GM20000 (cell line): ENCODE measurements at regions not wholly inside any gene's neighbourhood (a gene's known extent, or its start where the extent isn't known, plus 50 kb on each side); places are given as distances from the start of the nearest gene placed in this dataset.
"Not testable (repeated sequence)": the region's sequence is repeated elsewhere in the genome, so short reads cannot be mapped to it uniquely, and the experiment has no call there.

Experiments
- DNase-seq: peaks from one replicate; pipeline ENCODE4 v3.0.0; 2012; ENCODE audit warnings: low spot score
- CTCF ChIP-seq: IDR thresholded peaks from 2 replicates; pipeline ENCODE4 v1.5.1; 2012; ENCODE audit warnings: mild to moderate bottlenecking, control low read depth; ENCODE audit errors: extremely low read depth, missing control alignments

DNA sequence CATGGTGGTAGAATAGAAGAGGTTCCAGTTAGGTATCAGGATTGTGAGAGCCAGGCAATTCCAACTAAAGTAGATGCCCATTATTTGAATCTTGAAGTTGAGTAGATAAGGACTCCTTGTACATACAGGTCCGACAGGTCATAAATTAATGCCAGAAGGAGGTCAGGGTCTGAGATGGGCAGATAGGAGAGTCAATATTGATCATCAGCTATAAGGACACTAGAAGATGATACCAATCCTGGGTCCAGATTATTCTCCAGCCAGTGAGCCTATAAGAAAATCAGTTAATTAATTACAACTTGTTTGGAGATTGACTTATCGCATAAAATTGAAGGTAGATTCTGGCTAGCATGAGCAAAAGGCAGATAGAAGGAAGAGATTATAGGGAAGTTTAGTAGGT is 378.4 kb upstream of the NAALADL2 start:
- no peak for DNase-seq
- no peak for TF ChIP-seq CTCF

- DNase-seq = no peak
- no peak for TF ChIP-seq CTCF
Observed at GRCh38 chr3:174482541-174482940, 376.6 kb upstream of the NAALADL2 start.

- TF ChIP-seq CTCF = no peak
- DNase-seq = no peak
Observed at GRCh38 chr3:174483254-174483653, 375.9 kb upstream of the NAALADL2 start.

GRCh38 chr3:174483856-174484255 is 375.3 kb upstream of the NAALADL2 start:
- not testable (repeated sequence) for DNase-seq

DNA sequence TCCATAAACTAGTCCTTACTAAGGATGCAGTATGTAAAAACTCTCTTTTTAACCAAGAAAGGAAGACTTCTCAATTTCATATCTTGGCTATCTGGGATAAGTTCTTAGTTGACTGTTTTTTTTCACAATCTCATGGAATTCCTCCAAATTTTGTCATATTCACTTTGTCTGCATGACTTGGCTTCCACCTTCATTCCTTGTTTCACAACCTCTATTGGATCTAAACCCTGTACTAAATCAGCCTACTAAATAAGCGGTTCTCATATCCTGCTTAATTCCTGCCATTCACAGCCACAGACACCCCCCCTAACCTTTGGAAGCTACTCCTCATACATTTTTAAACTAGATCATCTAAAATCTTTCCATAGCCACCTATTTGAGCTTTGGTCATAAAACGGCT is 370.6 kb upstream of the NAALADL2 start:
- TF ChIP-seq CTCF = no peak
- no peak for DNase-seq

DNA sequence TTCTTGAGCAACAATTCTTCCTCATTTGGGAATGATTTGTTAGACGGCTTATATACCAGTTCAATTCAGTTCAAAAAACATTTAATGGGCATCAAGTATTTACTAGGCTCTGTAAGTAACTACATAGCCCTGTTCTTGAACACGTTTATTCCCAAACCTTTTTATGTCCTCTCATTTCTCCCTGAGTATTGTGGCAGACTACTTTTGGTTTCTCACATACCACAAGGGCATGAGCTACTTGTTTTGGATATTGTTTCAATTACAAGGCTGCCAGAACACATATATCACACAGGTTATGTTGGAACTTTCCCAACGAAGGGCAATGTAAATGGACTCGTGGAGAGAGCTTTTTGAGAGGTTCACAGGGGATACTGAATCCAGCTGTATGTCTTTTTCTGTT is 363.8 kb upstream of the NAALADL2 start:
- no peak for DNase-seq

DNA sequence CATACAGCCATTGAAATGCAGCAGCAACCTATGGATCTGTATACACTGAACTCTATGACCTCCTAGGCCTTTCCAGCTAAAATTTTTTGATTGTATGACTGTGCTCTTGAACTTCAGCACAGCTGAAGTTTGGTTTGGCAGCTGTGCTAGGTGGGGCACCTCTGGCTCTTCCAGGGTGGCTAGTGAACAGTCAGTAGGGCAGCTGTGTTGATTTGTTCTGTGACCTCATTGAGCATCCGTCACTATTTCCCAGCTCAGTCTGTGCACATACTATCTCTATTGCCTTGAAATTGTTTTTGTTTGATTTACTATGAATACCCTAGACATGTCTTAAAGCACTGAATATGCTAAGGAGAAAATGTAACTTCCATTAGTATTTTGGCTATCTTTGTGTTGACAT is 363.2 kb upstream of the NAALADL2 start:
- TF ChIP-seq CTCF = no peak
- DNase-seq = no peak

More for the DNA sequence above, 363.8 kb upstream of the NAALADL2 start:
- no peak for TF ChIP-seq CTCF

- DNase-seq = no peak
- TF ChIP-seq CTCF = no peak
Observed at GRCh38 chr3:174498638-174499037, 360.5 kb upstream of the NAALADL2 start.
